HPDE6-E6E7 (cell line): ENCODE measurements at regions not wholly inside any gene's neighbourhood (a gene's known extent, or its start where the extent isn't known, plus 50 kb on each side); places are given as distances from the start of the nearest gene placed in this dataset.

Experiments
- DNase-seq: peaks from one replicate; pipeline ENCODE4 v3.0.0; 2011; ENCODE audit warnings: missing footprints; ENCODE audit errors: extremely low spot score

DNA sequence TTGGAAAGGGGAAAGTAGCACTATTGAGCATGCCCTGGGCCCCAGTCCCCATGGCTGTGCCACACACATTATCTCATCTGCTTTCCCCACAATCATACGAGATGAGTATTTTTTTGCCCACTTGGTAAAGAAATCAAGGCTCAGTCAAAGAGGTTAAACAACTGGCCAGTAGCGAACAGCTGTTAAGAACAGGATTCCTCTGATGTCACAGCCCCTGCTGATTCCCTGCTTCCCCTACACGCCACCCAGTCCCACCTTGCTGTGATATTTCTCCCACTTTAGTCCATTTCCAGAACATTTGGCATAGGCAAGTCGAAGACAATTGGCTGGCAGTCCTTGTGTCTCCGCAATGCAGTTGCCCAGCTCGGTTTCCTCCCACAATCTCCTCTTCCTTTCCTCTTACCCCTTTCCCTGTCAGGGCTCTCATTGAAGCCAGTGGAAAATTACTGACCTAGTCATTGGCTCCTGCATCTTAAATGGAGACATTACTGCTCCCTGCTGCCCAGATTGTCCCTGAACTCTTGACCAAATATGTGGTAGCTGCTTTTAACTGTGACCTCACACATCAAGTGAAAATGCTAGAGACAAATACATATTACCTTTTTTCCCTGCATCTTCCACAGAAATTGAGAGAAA, 56.5 kb upstream of the EEPD1 start:
- DNase-seq, result no peak

GRCh38 chr7:36098096-36098495, 55.0 kb upstream of the EEPD1 start:
- no peak for DNase-seq

DNA sequence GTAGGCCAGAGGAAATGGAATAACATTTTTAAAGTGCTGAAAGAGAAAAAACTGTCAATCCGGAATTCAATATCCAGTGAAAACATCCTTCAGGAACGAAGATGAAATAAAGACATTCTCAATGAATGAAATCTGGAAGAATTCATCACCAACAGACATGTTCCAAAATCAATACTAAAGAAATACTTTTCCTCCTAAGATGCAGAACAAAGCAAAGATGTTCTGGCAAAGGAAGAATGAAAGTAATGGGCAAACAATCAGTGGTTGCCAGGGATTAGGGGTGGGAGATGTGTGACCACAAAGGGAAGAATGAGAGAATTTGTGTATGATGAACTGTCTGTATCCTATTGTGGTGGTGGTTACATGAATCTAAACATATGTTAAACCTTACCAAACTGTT, 52.8 kb upstream of the EEPD1 start:
- DNase-seq, result no peak

GRCh38 chr7:36100634-36101033, 52.4 kb upstream of the EEPD1 start:
- DNase-seq, result no peak
